GDM1 (cell line): ENCODE measurements at regions not wholly inside any gene's neighbourhood (a gene's known extent, or its start where the extent isn't known, plus 50 kb on each side); places are given as distances from the start of the nearest gene placed in this dataset.

ENCODE experiments used
- DNase-seq: peaks from one replicate; lab custom pipeline; 2025; lab: John Stamatoyannopoulos, UW

DNA sequence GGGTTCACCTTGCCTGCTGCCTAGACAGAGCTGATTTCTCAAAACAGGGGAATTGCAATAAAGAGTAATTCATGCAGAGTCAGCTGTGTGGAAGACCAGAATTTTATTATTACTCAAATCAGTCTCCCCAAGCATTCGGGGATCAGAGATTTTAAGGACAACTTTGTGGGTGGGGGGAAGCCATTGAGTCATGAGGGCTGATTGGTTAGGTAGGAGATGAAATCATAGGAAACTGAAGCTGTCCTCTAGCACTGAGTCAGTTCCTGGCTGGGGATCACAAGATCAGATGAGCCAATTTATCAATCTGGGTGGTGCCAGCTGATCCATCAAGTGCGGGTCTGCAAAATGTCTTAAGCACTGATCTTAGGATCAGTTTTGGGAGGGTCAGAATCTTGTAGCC is 159.1 kb upstream of the MAP1B start:
- no peak for DNase-seq

DNA sequence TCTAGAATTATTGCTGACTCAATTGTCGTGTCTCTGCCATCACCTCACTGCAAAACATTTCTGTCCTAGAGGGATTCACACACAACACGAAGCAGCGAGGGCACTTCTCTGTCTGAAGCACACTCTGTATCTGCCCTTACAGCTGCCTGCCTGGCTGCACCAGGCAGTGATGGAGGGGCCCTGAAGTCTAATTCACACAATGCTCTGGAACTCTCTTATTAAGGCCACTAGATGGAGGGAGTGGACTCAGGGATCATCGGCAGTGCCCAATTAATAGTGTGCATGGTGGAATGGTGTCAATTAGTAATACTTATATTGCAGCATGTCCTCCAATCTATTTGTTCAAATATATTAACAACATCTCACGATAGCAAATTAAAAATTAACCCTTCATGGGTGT is 157.5 kb upstream of the MAP1B start:
- no peak for DNase-seq

DNA sequence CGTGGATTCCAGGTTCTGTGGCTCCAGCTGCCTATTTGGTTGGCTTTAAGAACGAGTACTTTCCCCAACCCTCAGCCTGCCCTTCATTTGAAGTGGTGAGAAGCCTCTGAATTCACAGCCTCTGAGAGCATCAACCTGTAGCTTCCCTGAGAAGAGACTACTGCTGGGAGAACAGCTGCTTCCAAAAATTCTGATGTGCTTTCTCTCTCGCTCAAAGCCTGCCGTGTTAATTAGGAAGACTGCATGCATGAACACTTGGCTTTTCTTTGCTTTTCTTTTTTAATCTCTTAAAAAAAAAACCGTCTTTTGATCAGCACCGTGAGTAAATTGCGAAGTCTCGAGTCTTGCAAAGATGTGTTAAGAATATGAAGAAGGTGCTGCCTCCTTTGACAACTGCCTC is 153.4 kb upstream of the MAP1B start:
- no peak for DNase-seq

DNA sequence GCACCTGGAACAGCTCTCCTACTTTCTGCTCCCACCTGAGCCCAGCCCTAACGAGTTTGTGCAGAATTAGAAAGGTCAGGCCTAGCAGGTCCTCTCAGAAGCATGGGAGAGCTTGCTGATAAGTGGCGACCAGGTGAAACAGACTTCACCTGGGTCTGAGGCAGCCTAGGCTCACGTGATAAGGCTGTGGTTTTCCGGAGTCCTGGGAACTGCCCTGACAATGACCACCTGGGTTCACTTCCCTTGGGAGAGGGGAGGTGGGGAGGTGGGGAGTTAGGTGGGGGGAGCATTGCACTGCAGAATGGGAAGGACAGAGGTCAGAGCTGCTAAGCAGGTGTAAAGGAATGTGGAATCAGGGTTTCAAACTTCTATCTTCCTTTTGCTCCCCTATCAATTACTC is 152.9 kb upstream of the MAP1B start:
- no peak for DNase-seq

- no peak for DNase-seq
These were observed 151.6 kb upstream of the MAP1B start for GRCh38 chr5:71955723-71956122.

GRCh38 chr5:71957292-71957898 is 149.9 kb upstream of the MAP1B start:
- no peak for DNase-seq

DNA sequence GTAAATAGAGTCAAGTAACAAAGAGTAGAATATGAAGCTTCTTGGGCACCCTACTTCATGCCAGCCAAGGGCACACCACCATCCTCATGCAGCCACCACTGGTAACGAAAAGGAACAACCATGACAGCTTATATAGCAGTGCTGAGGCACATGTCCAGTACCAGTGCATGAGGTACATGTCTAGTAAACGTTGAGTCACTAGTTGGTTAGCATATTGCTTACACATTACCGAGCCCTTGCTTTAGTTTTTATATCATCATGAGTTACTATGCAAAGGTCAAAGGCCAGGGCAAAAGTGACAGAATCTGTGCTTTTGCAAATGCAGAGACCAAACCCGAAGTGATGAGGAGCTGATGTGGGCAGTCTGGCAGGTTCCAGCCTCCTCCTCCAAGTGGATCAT is 147.1 kb upstream of the MAP1B start:
- DNase-seq, result no peak

DNA sequence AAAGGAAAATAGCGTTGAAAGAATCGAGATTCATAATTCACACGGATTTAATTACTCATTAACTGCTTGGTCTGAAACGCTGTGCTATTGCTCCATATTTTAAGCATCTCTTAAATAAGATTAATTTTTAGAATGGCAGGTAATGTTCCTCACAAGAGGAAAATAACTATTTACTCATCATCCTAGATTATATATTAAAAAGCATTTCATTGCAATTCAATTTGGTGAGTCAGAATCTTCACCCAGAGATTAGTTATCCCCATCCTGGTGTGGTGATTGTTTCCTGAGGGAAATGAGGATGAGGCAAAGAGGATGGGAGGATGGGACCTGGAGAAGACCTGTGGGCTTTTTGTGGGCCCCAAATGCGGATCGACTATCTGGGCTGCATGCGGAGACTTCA is 145.5 kb upstream of the MAP1B start:
- no peak for DNase-seq

- DNase-seq, result no peak
These were observed 137.8 kb upstream of the MAP1B start for GRCh38 chr5:71969460-71969859.

- DNase-seq, result no peak
These were observed 135.4 kb upstream of the MAP1B start for GRCh38 chr5:71971862-71972261.

DNA sequence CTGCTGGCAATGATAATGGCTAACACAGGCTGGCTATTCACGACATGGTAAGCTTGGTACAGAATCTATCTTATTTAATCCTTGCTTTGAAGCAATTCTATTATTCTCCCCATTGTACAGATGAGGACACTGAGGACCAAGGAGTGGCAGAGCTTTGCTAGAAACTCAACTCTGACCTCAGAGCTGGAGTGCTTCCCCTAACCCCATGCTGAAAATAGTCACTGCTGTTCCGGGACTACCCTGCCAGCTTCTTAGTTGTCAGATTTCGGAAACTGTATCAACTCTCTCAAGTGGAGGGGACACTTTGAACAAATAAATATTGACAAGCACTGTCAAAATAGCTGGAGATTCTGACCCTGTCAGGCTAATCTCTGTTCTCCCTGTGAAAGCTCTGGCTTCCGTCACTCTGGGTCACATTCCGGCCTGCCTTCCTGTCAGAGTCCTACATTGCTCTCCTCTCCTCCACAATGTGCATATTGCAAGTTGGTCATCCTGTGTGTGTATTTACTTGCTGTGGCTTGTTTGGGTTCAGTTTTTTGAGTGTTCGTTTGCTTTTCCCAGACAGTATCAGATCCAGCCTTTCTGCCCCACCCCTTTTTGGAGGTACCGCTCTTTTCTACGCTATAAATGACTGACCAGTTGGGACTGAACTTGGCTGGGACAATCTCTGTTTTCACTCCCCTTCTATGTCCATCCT is 134.3 kb upstream of the MAP1B start:
- no peak for DNase-seq

- DNase-seq, result no peak
These were observed 133.7 kb upstream of the MAP1B start for GRCh38 chr5:71973563-71973962.

- DNase-seq, result no peak
These were observed 133.1 kb upstream of the MAP1B start for GRCh38 chr5:71974165-71974564.

DNA sequence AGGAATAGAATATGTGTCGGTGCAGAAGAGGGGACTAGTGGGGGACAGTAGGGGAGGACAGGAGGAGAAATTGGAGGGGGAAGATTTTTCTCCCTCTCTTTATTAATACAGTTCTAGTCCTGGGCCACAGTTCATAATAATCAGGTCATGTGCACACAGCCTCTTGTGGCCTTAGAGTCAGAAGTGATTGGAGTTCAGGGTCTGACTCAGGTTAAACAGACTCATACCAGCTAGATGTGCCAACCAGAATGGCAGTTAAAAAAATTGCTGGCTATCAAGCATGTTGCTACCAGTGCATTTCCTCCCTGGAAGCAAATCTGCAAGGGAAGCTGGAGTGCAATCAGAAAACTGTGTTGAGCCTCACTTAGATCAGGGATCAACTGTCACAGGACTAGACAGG is 132.7 kb upstream of the MAP1B start:
- DNase-seq, result no peak

GRCh38 chr5:71976449-71976848 is 130.8 kb upstream of the MAP1B start:
- no peak for DNase-seq

DNA sequence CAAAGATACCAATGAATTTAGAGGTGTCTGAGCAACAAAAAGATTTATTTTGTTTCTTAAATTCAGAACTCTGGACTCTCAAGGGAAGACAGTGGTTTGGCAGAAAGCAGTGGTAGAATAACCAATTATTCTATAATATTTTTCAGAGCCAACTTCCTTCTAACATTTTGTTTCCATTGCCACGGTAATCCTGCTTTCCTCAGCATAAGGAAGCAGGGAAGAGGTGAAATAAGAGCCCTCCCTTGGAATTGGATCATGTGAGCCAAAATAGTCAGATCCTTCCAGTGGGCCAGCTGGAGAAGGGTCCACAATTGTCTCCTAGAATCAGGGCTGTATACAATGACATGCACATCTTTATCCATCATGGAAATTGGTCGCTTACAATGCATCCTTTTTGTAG is 130.0 kb upstream of the MAP1B start:
- DNase-seq, result no peak

GRCh38 chr5:71978216-71978615 is 129.1 kb upstream of the MAP1B start:
- no peak for DNase-seq

DNA sequence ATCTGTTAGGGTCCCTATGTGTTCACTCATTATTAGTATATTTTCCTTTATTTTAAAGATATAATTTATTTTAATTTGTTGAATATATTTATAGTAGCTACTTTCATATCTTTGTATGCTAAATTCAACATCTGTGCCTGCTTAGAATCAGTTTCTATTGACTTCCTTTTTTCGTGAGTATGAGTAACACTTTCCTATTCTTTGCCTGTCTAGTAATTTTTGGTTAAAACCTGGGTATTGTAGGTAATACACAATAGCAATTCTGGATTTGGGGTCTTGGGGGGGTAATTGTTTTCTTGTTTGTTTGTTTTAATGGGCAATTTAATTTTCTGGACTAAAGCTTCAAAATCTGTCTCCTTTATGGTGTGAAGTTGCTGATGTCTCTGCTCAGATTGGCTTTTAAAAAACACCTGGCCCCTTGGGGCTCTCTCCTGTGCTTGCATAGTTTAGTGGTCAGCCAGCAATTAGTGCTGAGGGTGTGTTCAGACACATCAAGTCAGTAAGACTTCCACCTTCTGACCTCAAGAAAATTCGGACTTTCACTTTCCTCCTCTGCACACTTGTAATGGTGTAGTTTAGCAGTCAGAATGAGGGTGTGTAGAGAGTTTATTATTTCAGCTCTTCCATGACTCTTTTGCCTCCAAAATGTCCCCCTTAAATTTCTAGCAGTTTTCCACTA is 124.4 kb upstream of the MAP1B start:
- no peak for DNase-seq

DNA sequence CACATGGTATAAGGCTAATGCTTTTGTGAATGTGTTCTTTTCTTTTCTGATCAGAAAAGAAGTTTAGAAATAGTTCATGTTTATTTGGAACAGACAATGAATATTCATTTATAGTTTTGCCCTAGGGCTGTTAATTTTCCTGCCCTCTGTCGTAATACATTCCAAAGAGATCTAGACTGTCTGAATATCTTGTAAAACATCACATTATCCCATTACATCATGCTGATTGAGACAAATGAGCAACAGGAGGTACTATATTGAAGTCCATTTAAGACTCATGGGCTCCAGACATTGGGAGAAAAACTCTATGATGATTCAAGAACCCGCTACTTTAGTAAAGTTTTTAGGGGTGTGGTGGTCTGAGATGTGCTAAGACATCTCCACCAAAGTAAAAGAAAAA is 121.2 kb upstream of the MAP1B start:
- DNase-seq, result no peak

- no peak for DNase-seq
These were observed 118.5 kb upstream of the MAP1B start for GRCh38 chr5:71988808-71989207.

DNA sequence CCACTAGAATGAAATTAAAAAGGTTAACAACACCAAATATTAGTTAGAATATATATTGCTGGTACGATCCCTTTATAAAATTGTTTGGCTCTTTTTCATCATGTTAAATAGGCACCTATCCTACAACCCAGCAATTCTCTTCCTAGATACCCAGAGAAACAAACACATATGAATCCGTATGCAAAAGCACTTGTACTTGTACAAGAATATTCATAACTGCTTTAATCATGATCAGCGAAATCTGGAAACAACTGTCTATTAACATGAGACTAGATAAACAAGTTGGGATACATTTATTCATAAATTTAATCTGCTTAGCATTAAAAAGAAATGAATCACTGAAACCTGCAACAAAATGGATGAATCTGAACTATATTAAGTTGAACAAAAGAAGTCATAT is 113.7 kb upstream of the MAP1B start:
- DNase-seq, result no peak

GRCh38 chr5:71996789-71997188 is 110.5 kb upstream of the MAP1B start:
- DNase-seq, result no peak

GRCh38 chr5:71998746-71999145 is 108.5 kb upstream of the MAP1B start:
- DNase-seq, result no peak

- DNase-seq, result no peak
These were observed 106.6 kb upstream of the MAP1B start for GRCh38 chr5:72000707-72001106.
